ENCODE measurements at regions not wholly inside any gene's neighbourhood (a gene's known extent, or its start where the extent isn't known, plus 50 kb on each side); places are given as distances from the start of the nearest gene placed in this dataset.

GRCh38 chr5:20102293-20102692 lies 114.3 kb upstream of the CDH18 start:
- H3K9me3 ChIP-seq (ENCODE audit: control insufficient read depth, low read depth, low read length), result no peaks in the 10 kb centered on the region
- H3K79me1 ChIP-seq (ENCODE audit: insufficient read depth, low read depth, low read length, poor library complexity, severe bottlenecking), result no peaks in the 10 kb centered on the region
- H3K23me2 ChIP-seq (ENCODE audit: insufficient read length, low read depth, low read length, poor library complexity, severe bottlenecking), result no peaks in the 10 kb centered on the region
- H3K18ac ChIP-seq (ENCODE audit: insufficient read length, low read depth, low read length), result no peak overlapping the region
- H3K27ac Mint-ChIP-seq, result no peak overlapping the region
- H3K4me2 ChIP-seq (ENCODE audit: insufficient read depth, insufficient read length, low read length), result no peak overlapping the region
- no peak overlapping the region for H4K8ac ChIP-seq (replicated peaks; ENCODE audit: insufficient read length, low read depth, low read length)
- H3T11ph ChIP-seq (ENCODE audit: low read length), result no peak overlapping the region
- H3K9ac ChIP-seq (ENCODE audit: extremely low read depth, insufficient read length, low read length), result no peak overlapping the region
- H2BK20ac ChIP-seq (ENCODE audit: low read depth, low read length, poor library complexity, severe bottlenecking), result no peak overlapping the region
- H2AK5ac ChIP-seq (ENCODE audit: insufficient read length, low read length), result no peak overlapping the region
- H2AFZ ChIP-seq (ENCODE audit: low read length), result no peak overlapping the region
- H3K36me3 Mint-ChIP-seq (ENCODE audit: insufficient read depth in 1 of 3, low read depth in 3 of 3), result no peaks in the 10 kb centered on the region; a peak in 1 of 7 replicates
- H3K9me3 Mint-ChIP-seq, result no peaks in the 10 kb centered on the region
- H4K5ac ChIP-seq (ENCODE audit: insufficient read length, low read depth, low read length), result no peak overlapping the region
- no peak overlapping the region for H2BK5ac ChIP-seq (ENCODE audit: insufficient read length, low read length)
- H3K27me3 ChIP-seq (ENCODE audit: insufficient read depth, low read length), result no peaks in the 10 kb centered on the region
- H3K56ac ChIP-seq (ENCODE audit: insufficient read length, low read depth, low read length), result no peak overlapping the region
- H2BK15ac ChIP-seq (ENCODE audit: low read depth, low read length), result no peak overlapping the region
- no peak overlapping the region for H3K14ac ChIP-seq (ENCODE audit: insufficient read depth, low read length)
- DNase-seq, result no peak
- H3K4me1 Mint-ChIP-seq, result no peaks in the 10 kb centered on the region
- no peak overlapping the region for H2BK12ac ChIP-seq (ENCODE audit: insufficient read length, low read depth, low read length)
- no peaks in the 10 kb centered on the region for H3K79me2 ChIP-seq (ENCODE audit: insufficient read depth, low read length)
- no peaks in the 10 kb centered on the region for H3K4me1 ChIP-seq (ENCODE audit: insufficient read depth, low read length)
- TF ChIP-seq CTCF (conservative IDR thresholded peaks at IDR 0.05), result no peak
- no peak overlapping the region for H2BK120ac ChIP-seq (ENCODE audit: low read depth, low read length, poor library complexity, severe bottlenecking)
- H3K27me3 Mint-ChIP-seq (ENCODE audit: low read depth), result no peaks in the 10 kb centered on the region
- WGBS (ENCODE audit: extremely low coverage, insufficient read length, low lambda C conversion rate), result no CpG with 5 or more reads among the region's 7 CpGs
- H4K91ac ChIP-seq (ENCODE audit: insufficient read length, low read depth, low read length), result no peak overlapping the region
- H3K23ac ChIP-seq (ENCODE audit: insufficient read length, low read depth, low read length), result no peak overlapping the region
- no peaks in the 10 kb centered on the region for H4K20me1 ChIP-seq (ENCODE audit: control insufficient read depth, insufficient read depth, insufficient read length)
- no peak overlapping the region for H3K4ac ChIP-seq (ENCODE audit: low read depth, low read length)
- no peak overlapping the region for H3K27ac ChIP-seq (ENCODE audit: insufficient read length, low read depth, low read length)
- H3K4me3 Mint-ChIP-seq, result no peak overlapping the region
